ENCODE measurements at regions not wholly inside any gene's neighbourhood (a gene's known extent, or its start where the extent isn't known, plus 50 kb on each side); places are given as distances from the start of the nearest gene placed in this dataset.
"Not testable (repeated sequence)": the region's sequence is repeated elsewhere in the genome, so short reads cannot be mapped to it uniquely, and the experiment has no call there.

GRCh38 chrX:4668802-4669536 lies 955.5 kb upstream of the PRKX start:
- DNase-seq, result no peak

- DNase-seq, result no peak
Observed at GRCh38 chrX:4663085-4663484, 949.6 kb upstream of the PRKX start.

- no peak for DNase-seq
Observed at GRCh38 chrX:4661771-4662170, 948.3 kb upstream of the PRKX start.

- DNase-seq, result no peak
Observed at GRCh38 chrX:4656419-4656818, 943.0 kb upstream of the PRKX start.

- no peak for DNase-seq
Observed at GRCh38 chrX:4655743-4656142, 942.3 kb upstream of the PRKX start.

GRCh38 chrX:4642114-4642513 lies 928.7 kb upstream of the PRKX start:
- no peak for DNase-seq

- no peak for DNase-seq
Observed at GRCh38 chrX:4638036-4638435, 924.6 kb upstream of the PRKX start.

- no peak for DNase-seq
Observed at GRCh38 chrX:4627414-4627813, 914.0 kb upstream of the PRKX start.

- no peak for DNase-seq
Observed at GRCh38 chrX:4622486-4623167, 909.2 kb upstream of the PRKX start.

GRCh38 chrX:4613651-4614050 lies 900.2 kb upstream of the PRKX start:
- DNase-seq, result not testable (repeated sequence)

GRCh38 chrX:4588893-4589292 lies 875.4 kb upstream of the PRKX start:
- DNase-seq, result no peak

GRCh38 chrX:4588466-4588865 lies 875.0 kb upstream of the PRKX start:
- DNase-seq, result no peak

GRCh38 chrX:4588056-4588455 lies 874.6 kb upstream of the PRKX start:
- DNase-seq, result no peak

- DNase-seq, result no peak
Observed at GRCh38 chrX:4579999-4580398, 866.5 kb upstream of the PRKX start.

- no peak for DNase-seq
Observed at GRCh38 chrX:4579480-4579879, 866.0 kb upstream of the PRKX start.

GRCh38 chrX:4572691-4573090 lies 859.2 kb upstream of the PRKX start:
- no peak for DNase-seq

GRCh38 chrX:4570151-4570550 lies 856.7 kb upstream of the PRKX start:
- DNase-seq, result no peak

- DNase-seq, result no peak
Observed at GRCh38 chrX:4560192-4560591, 846.7 kb upstream of the PRKX start.

GRCh38 chrX:4550018-4550417 lies 836.6 kb upstream of the PRKX start:
- no peak for DNase-seq

- DNase-seq, result no peak
Observed at GRCh38 chrX:4547213-4547836, 833.9 kb upstream of the PRKX start.

GRCh38 chrX:4546178-4546577 lies 832.7 kb upstream of the PRKX start:
- DNase-seq, result not testable (repeated sequence)

- no peak for DNase-seq
Observed at GRCh38 chrX:4528247-4528646, 814.8 kb upstream of the PRKX start.

GRCh38 chrX:4485912-4486311 lies 772.5 kb upstream of the PRKX start:
- DNase-seq, result no peak

- DNase-seq, result no peak
Observed at GRCh38 chrX:4484266-4484665, 770.8 kb upstream of the PRKX start.

All from activated gamma-delta T cell (primary cell).